ENCODE measurements at regions not wholly inside any gene's neighbourhood (a gene's known extent, or its start where the extent isn't known, plus 50 kb on each side); places are given as distances from the start of the nearest gene placed in this dataset.

- TF ChIP-seq POLR2A (IDR thresholded peaks at IDR 0.05) (no peak), CTCF (IDR thresholded peaks at IDR 0.05) (no peak), POLR2AphosphoS5 (IDR thresholded peaks at IDR 0.05; ENCODE audit: insufficient read depth in 1 of 2, low read depth in 1 of 2) (no peak)
Measured at GRCh38 chr11:13108416-13108815, 99.3 kb downstream of the RASSF10 start.

Data from vagina (tissue), 2 donors.